H4 (cell line): ENCODE measurements at regions not wholly inside any gene's neighbourhood (a gene's known extent, or its start where the extent isn't known, plus 50 kb on each side); places are given as distances from the start of the nearest gene placed in this dataset.

Experiments
- DNase-seq: peaks from one replicate; pipeline ENCODE4 v3.0.0-alpha.2; 2015; ENCODE audit warnings: low spot score

DNA sequence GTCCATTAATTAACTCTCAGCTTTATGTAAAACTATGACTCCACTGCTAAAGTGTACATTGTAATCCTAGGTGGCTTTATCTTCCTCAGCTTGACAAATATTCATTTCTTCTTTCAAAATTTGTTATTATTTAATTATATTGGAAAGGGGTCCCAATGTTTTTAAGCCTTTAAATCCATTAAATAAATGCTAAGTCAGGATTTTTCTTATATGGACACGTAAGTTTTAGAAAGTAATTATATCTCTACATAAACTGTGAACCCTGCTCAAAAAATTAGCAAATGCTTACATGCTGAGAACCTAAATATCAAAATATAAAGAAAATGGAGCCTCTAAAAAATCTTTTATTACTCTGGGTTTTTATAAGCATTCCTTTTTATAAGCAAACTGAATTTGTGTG, 78.2 kb upstream of the MIR17HG start:
- no peak for DNase-seq

DNA sequence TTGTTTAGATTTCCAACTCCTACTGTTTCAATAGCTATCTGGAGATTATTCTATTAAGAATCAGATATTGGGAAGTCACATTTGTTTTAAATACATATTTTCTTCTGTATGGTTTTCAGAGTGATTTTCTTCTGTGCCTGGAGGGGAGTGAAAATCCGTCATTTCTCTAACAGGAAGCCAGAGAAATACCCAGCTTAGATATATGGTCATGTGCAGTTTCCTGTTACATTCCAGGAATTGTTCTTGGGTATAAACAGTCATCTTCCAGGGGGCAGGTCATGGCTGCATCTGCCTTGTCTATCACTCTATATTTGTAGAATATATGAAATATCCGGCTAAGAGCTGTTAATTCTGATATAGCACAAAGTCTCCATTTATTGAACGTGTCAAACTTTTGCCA, 77.5 kb upstream of the MIR17HG start:
- no peak for DNase-seq

DNA sequence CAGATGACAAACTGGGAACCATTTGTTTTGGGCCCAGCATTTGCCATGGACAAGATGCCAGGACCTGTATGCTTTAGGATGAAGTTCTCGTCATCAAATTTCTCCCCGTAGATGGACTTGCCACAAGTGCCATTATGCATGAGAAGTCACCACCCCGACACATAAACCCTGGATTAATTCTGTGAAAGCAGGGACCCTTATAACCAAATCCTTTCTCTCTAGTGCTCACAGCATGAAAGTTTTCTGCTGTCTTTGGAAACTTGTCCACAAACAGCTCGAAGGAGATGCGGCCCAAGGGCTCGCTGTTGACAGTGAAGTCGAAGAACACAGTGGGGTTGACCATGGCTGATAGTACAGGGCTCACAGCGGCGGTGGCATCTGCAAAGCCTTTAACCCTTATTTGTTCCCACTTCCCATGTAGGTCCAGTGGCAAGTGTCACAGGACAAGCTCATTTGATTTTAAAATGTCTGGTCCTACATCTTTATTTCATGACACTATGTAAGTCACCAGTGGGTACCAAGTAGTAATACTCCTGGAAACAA, 75.2 kb upstream of the MIR17HG start:
- DNase-seq, result no peak

DNA sequence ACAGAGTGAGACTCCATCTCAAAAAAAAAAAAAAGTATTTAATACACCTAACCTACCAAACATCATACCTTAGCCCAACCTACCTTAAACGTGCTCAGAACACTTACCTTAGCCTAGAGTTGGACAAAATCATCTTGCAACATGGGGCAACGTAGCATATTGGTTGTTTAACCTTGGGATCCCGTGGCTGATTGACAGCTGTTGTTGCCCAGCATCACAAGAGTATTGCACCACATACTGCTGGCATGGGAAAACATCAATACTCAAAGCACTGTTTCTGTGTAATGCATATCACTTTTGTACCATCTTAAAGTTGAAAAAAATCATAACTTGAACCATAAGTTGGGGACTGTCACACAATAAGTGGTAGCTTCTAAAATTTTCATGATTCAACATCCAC, 73.8 kb upstream of the MIR17HG start:
- no peak for DNase-seq

DNA sequence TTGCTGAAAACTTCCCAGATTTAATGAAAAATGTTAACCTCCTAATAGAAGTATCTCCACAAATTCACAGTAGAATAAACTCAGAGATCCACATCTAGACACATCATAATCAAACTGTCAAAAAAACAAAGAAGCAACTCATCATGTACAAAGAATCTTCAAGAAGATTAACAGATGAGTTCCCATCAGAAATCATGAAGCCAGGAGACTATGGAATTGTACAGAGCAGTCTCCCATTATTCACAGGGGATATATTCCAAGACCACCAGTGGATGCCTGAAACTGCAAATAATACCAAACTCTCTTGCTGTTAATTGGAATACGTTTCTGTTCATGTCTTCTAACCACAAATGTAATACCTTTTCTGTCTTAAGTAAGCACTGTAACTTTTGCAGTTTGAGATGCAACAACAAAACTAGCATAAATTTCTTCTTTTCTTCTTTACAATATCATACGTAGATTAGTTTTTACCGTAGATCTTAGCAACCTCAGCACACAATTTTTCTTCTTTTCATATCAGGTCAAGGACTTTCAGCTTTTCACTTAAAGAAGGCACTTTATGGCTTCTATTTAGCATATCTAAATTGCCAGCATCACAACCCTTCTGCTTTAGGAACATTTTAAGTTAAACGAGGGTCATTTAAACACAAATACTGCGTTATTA, 70.3 kb upstream of the MIR17HG start:
- no peak for DNase-seq

DNA sequence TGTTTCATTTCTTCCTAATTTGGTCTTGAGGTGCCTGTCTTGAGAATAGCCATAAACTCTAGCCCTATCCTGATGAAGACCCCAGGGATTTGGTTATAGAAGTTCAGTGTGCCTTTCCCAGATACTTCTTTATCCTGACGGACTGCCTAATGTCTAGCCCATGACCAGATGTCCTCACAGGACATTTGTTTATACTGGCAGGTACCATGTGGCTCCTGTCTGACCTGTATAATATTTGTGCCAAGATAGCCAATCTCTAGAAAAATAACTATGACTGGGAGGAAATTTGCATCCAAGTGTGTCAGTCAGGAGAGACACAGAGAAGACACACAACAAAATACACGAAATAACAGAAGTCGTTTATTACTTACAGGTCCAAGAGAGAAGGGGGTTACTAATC, 69.2 kb upstream of the MIR17HG start:
- DNase-seq, result no peak

DNA sequence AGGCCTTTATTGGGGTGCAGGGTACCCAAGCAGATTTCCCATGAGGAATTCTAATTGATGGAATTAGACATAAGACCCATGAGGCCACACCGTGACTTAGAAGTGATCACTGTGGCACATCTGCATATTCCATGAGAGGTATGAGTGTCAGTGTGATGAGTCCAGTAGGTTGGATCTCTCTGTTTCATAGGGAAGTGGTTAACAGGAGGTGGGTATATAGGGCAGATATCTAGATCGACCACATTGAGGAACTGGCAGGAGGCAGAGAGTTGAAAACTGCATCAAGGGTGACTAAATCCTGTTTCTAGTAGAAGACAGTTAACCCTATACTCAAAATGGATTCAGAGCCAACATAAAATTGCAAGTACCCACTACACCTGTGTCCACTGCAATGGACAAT, 68.6 kb upstream of the MIR17HG start:
- no peak for DNase-seq

DNA sequence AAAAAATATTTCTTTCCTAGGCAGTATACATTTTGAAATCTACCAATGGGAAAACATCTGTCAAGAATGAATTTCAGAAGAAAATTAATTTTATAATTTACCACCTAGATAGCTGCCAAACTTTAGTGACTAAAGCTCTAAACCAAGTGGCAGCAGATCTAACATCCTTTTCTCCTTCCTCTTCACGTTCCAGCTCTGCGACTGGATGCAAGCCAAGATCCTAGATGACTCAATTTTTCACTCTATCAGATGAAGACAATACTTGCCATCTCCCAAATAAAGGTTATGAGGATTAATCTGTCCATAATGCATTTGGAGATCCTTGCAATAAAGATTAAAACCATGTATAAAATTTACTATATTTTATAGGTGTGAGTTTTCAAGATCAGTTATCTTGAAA, 66.7 kb upstream of the MIR17HG start:
- no peak for DNase-seq

DNA sequence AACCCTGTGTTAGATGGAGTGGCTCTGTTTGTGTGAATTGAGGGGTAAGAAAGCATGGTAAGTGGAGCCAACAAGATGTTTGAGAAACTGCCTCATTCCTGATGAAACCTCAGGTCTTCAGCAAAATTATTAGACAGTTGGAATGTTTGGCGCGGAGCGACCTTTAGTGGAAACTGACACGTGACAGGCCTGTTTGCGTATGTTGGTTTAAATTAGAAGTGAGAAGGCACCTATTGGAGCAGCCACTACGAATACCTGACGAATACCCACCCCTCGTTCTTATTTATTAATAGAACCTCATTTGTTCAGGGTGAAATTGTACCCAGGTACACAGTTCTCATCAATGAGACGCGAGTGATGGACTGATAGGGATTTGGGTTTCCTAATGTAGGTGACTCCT, 63.2 kb upstream of the MIR17HG start:
- no peak for DNase-seq

DNA sequence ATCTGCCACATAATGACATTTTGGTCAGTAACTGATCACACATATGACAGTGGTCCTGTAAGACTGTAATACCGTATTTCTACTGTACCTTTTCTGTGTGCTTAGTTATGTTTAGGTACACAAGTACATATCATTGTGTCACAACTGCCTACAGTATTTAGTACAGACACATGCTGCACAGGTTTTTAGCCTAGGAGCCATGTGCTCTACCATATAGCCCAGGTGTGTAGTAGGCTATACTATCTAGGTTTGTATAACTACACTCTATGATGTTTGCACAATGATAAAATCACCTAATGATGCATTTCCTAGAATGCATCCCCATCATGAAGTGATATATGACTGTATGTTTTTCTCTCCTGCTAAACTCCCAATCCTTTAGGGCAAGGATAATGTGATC, 61.2 kb upstream of the MIR17HG start:
- DNase-seq, result no peak

DNA sequence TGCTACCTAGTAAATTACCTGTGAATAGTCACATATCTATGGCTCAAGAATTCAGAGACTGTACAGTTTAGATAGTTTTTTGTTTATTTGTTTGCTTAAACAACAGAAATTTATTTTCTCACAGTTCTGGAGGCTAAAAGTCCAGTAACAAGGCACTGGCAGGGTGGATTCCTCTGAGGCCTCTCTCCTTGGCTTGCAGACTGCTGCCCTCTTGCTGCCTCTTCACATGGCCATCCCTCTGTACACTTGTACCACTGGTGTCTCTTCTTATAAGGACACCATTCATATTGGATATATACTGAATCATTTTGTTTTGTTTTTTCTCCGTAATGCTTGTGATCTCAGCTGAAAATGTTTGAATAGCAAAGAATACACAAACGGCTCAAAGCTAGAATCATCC, 56.4 kb upstream of the MIR17HG start:
- no peak for DNase-seq

DNA sequence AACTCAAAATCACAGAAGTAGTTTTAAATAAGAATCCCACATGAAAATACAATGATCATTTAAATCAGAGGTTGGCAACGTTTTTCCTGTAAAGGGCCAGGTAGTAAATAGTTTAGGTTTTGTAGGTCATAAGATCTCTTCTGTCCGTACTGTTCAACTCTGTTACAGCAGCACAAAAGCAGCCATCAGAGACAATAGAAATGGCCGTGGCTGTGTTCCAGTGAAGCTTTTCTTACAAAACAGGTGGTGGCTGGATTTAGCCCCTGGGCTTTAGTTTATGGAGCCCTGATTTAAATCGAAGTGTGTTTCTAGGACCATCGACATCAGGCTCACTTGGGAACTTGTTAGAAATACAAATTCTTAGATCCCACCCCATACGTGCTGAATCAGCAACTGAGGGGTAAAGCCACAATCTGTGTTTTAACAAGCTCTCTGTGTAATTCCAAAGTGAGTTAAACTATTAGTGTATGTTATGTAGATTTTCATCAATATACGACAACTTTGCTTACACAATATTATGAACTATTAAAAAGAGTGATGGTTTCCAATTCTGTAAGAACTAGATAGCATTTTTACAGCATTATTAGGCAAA, 54.8 kb upstream of the MIR17HG start:
- no peak for DNase-seq

DNA sequence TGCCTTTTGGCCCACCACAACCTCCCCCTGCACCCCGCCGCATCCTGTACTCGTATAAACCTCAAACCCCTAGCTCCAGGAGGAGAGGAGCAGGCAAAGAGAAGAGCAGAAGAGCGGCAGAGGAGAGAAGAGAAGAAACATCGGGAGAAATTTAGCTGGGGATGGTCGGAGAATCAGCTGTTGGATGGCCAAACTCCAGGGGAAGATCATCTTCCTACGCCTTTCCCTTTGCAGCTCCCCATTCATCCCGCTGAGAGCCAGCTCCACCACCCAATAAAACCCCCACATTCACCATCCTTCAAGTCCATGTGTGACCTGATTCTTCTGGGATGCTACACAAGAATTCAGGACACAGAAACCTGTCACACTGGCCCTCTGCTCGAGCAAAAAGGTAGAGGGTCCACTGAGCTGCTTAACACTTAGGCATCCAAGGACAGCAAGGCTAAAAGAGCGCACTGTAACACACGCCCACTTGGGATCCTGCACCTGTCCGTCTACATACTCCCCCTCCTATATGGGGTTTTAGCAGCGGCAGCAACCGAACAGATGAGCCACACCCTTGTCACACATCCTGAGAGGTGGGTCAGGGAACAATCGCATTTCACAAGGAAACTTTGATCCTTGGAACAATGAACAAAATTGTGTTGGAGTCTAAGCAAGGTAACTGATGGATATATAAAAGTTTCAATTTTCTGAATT, 51.6 kb upstream of the MIR17HG start:
- DNase-seq, result no peak

DNA sequence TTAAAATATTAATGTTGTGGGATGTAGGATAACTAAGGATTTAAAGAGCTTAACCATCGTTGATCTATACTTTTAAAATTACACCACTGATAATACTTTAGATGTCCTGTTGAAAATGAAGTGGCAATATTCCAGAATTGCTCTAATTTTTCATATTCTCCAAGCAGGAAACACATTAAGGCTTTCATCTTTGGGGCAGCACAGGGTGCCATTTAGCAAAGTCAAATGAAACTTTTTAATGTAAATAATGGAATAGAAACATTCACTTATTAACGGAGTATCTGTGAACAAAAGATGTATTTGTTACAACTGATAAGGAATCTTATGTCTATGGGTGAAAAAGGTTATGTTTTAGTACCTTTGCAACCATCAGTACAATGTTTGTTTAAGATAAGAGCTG, 50.0 kb upstream of the MIR17HG start:
- no peak for DNase-seq
